Jurkat, Clone E6-1 (cell line): ENCODE measurements at regions not wholly inside any gene's neighbourhood (a gene's known extent, or its start where the extent isn't known, plus 50 kb on each side); places are given as distances from the start of the nearest gene placed in this dataset.

Experiments used
- DNase-seq: peaks from one replicate; pipeline ENCODE4 v3.0.0-alpha.2; 2011; ENCODE audit warnings: low read depth, low spot score
- H3K4me3 ChIP-seq: 2 replicates; pipeline ENCODE4 v1.5.1; 2011; ENCODE audit warnings: mild to moderate bottlenecking, low read length, control low read depth, moderate library complexity

GRCh38 chr11:109140857-109141515, 281.0 kb upstream of the C11orf87 start:
- no peak overlapping the region for H3K4me3 ChIP-seq
- DNase-seq = no peak

GRCh38 chr11:109145287-109145686, 276.7 kb upstream of the C11orf87 start:
- no peak overlapping the region for H3K4me3 ChIP-seq
- DNase-seq = no peak

GRCh38 chr11:109147726-109148125, 274.3 kb upstream of the C11orf87 start:
- DNase-seq = no peak
- H3K4me3 ChIP-seq = no peak overlapping the region

GRCh38 chr11:109148669-109149068, 273.3 kb upstream of the C11orf87 start:
- H3K4me3 ChIP-seq = no peak overlapping the region
- no peak for DNase-seq

- DNase-seq = no peak
- H3K4me3 ChIP-seq = no peak overlapping the region
These were observed 271.4 kb upstream of the C11orf87 start for GRCh38 chr11:109150581-109150980.

- H3K4me3 ChIP-seq = no peak overlapping the region
- no peak for DNase-seq
These were observed 268.2 kb upstream of the C11orf87 start for GRCh38 chr11:109153836-109154235.

- no peak overlapping the region for H3K4me3 ChIP-seq
- no peak for DNase-seq
These were observed 266.7 kb upstream of the C11orf87 start for GRCh38 chr11:109155291-109155690.

- H3K4me3 ChIP-seq = no peak overlapping the region
- peak; percentile 11 for DNase-seq
These were observed 257.0 kb upstream of the C11orf87 start for GRCh38 chr11:109165035-109165434.

GRCh38 chr11:109166441-109166840, 255.5 kb upstream of the C11orf87 start:
- DNase-seq = no peak
- H3K4me3 ChIP-seq = no peak overlapping the region

- no peak overlapping the region for H3K4me3 ChIP-seq
- no peak for DNase-seq
These were observed 248.5 kb upstream of the C11orf87 start for GRCh38 chr11:109173504-109173903.

GRCh38 chr11:109184376-109184775, 237.6 kb upstream of the C11orf87 start:
- no peak overlapping the region for H3K4me3 ChIP-seq
- DNase-seq = no peak

GRCh38 chr11:109192864-109193263, 229.1 kb upstream of the C11orf87 start:
- no peak overlapping the region for H3K4me3 ChIP-seq
- DNase-seq = no peak

GRCh38 chr11:109193880-109194279, 228.1 kb upstream of the C11orf87 start:
- no peak for DNase-seq
- no peak overlapping the region for H3K4me3 ChIP-seq

GRCh38 chr11:109196016-109196415, 226.0 kb upstream of the C11orf87 start:
- DNase-seq = no peak

GRCh38 chr11:109197656-109198055, 224.3 kb upstream of the C11orf87 start:
- DNase-seq = no peak
- no peak overlapping the region for H3K4me3 ChIP-seq

More at GRCh38 chr11:109196016-109196415, 226.0 kb upstream of the C11orf87 start:
- H3K4me3 ChIP-seq = no peak overlapping the region

GRCh38 chr11:109203176-109203575, 218.8 kb upstream of the C11orf87 start:
- no peak for DNase-seq
- H3K4me3 ChIP-seq = no peak overlapping the region

GRCh38 chr11:109205312-109205711, 216.7 kb upstream of the C11orf87 start:
- no peak overlapping the region for H3K4me3 ChIP-seq
- DNase-seq = no peak

GRCh38 chr11:109208121-109208520, 213.9 kb upstream of the C11orf87 start:
- no peak for DNase-seq
- no peak overlapping the region for H3K4me3 ChIP-seq

GRCh38 chr11:109209572-109209971, 212.4 kb upstream of the C11orf87 start:
- no peak overlapping the region for H3K4me3 ChIP-seq
- no peak for DNase-seq

GRCh38 chr11:109221190-109221589, 200.8 kb upstream of the C11orf87 start:
- no peak for DNase-seq
- no peak overlapping the region for H3K4me3 ChIP-seq

- no peak overlapping the region for H3K4me3 ChIP-seq
- no peak for DNase-seq
These were observed 199.2 kb upstream of the C11orf87 start for GRCh38 chr11:109222761-109223160.
